ENCODE measurements at regions not wholly inside any gene's neighbourhood (a gene's known extent, or its start where the extent isn't known, plus 50 kb on each side); places are given as distances from the start of the nearest gene placed in this dataset.

GRCh38 chr11:116428638-116428975 lies 344.2 kb downstream of the BUD13 start:
- no peak for TF ChIP-seq CTCF (IDR thresholded peaks at IDR 0.05)

- TF ChIP-seq CTCF (IDR thresholded peaks at IDR 0.05), result no peak
These were observed 344.7 kb downstream of the BUD13 start for GRCh38 chr11:116427903-116428637.

- no peak for TF ChIP-seq CTCF (IDR thresholded peaks at IDR 0.05)
These were observed 345.4 kb downstream of the BUD13 start for GRCh38 chr11:116427337-116427902.

GRCh38 chr11:116426761-116427160 lies 346.0 kb downstream of the BUD13 start:
- no peak for TF ChIP-seq CTCF (IDR thresholded peaks at IDR 0.05)

GRCh38 chr11:116424615-116425261 lies 348.0 kb downstream of the BUD13 start:
- TF ChIP-seq CTCF (IDR thresholded peaks at IDR 0.05), result no peak

- no peak for TF ChIP-seq CTCF (IDR thresholded peaks at IDR 0.05)
These were observed 349.7 kb downstream of the BUD13 start for GRCh38 chr11:116422956-116423600.

GRCh38 chr11:116422556-116422955 lies 350.2 kb downstream of the BUD13 start:
- TF ChIP-seq CTCF (IDR thresholded peaks at IDR 0.05), result no peak

All from LNCAP (cell line).